ENCODE measurements at regions not wholly inside any gene's neighbourhood (a gene's known extent, or its start where the extent isn't known, plus 50 kb on each side); places are given as distances from the start of the nearest gene placed in this dataset.

DNA sequence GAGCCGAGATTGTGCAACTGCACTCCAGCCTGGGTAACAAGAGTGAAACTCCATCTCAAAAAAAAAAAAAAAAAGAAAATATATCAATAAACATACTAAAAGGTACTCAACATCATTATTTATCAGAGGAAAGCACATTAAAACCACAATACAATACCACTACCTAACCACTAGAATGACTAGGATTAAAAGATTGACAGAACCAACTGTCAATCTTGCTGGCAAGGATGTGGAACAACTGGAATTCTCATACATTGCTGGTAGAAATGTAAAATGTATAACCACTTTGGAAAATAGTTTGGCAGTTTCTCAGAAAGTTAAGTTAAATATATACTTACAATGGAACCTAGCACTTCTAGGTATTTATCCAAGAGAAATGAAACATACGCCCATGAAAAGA is 88.6 kb downstream of the B3GNT2 start:
- in situ Hi-C loops (cut with HindIII; ENCODE audit: low pct_ligation_motif_present, low sequenced_read_pairs): no loop called here
- no peak for TF ChIP-seq CTCF (IDR thresholded peaks at IDR 0.05; ENCODE audit: low read depth, low read length, missing control alignments)
- no peak for DNase-seq
- Histone ChIP-seq H3K27me3 (replicated peaks) (no peaks in the 10 kb centered on the region), H3K36me3 (replicated peaks) (no peaks in the 10 kb centered on the region), H3K27ac (no peak overlapping the region), H3K4me3 (ENCODE audit: low read depth, low read length) (no peak overlapping the region)

DNA sequence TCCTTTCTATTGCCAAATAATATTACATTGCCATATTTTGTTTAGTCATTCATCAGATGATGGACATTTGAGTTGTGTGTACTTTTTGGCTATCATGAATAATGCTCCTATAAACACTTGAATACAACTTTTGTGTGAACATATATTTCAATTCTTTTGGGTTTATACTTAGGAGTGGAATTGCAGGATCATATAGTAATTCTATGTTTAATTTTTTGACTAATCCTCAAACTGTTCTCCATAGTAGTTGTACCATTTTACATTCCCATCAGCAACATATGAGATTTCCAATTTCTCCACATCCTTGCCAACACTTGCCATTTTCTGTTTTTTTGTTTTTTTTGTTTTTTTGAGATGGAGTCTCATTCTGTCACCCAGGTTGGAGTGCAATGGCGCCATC is 87.2 kb downstream of the B3GNT2 start:
- Histone ChIP-seq H3K36me3 (replicated peaks) (no peaks in the 10 kb centered on the region), H3K4me3 (ENCODE audit: low read depth, low read length) (no peak overlapping the region), H3K27ac (no peak overlapping the region), H3K27me3 (replicated peaks) (no peaks in the 10 kb centered on the region)
- DNase-seq: no peak
- in situ Hi-C loops (cut with HindIII; ENCODE audit: low pct_ligation_motif_present, low sequenced_read_pairs): no loop called here
- no peak for TF ChIP-seq CTCF (IDR thresholded peaks at IDR 0.05; ENCODE audit: low read depth, low read length, missing control alignments)

DNA sequence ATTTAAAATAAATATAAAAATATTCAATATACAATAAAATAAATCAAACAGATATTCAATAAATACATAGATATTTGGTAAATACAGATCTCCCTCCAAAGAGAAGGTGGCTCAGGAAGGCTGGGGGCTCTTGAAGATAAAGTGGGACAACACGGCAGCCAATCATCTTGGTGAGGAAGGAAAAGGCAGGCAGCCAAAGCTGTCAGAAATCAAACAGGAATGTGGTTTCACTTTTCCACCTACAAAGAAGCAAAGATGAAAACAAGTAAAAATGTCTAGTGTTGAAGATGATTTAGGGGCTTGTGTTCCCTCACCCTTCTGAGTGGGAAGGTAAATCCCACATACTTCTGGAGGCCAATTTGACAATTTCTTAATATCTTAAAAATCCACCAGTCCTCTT is 85.7 kb downstream of the B3GNT2 start:
- Histone ChIP-seq H3K27ac (no peak overlapping the region), H3K4me3 (ENCODE audit: low read depth, low read length) (no peak overlapping the region), H3K36me3 (replicated peaks) (no peaks in the 10 kb centered on the region), H3K27me3 (replicated peaks) (no peaks in the 10 kb centered on the region)
- DNase-seq: no peak
- in situ Hi-C loops (cut with HindIII; ENCODE audit: low pct_ligation_motif_present, low sequenced_read_pairs): no loop called here
- no peak for TF ChIP-seq CTCF (IDR thresholded peaks at IDR 0.05; ENCODE audit: low read depth, low read length, missing control alignments)

- H3K27me3 ChIP-seq (replicated peaks): no peaks in the 10 kb centered on the region
- DNase-seq: no peak
- H3K27ac ChIP-seq: no peak overlapping the region
- in situ Hi-C loops (cut with HindIII; ENCODE audit: low pct_ligation_motif_present, low sequenced_read_pairs): no loop called here
- TF ChIP-seq CTCF (IDR thresholded peaks at IDR 0.05; ENCODE audit: low read depth, low read length, missing control alignments): no peak
- H3K36me3 ChIP-seq (replicated peaks): no peaks in the 10 kb centered on the region
- H3K4me3 ChIP-seq (ENCODE audit: low read depth, low read length): no peak overlapping the region
Observed at GRCh38 chr2:62277688-62278087, 81.8 kb downstream of the B3GNT2 start.

Measured in brain microvascular endothelial cell (primary cell).